ENCODE measurements at regions not wholly inside any gene's neighbourhood (a gene's known extent, or its start where the extent isn't known, plus 50 kb on each side); places are given as distances from the start of the nearest gene placed in this dataset.

GRCh38 chr3:22039161-22039560 lies 288.2 kb upstream of the ZNF385D start:
- Histone ChIP-seq H3K4ac (ENCODE audit: low read depth, low read length) (no peak overlapping the region), H4K8ac (ENCODE audit: low read depth, low read length) (no peak overlapping the region), H3K79me2 (ENCODE audit: control insufficient read depth, insufficient read depth, low read length, poor library complexity) (no peaks in the 10 kb centered on the region), H3K14ac (ENCODE audit: low read length) (no peak overlapping the region), H2BK120ac (ENCODE audit: insufficient read depth, low read length, poor library complexity) (no peak overlapping the region), H3K4me2 (ENCODE audit: low read length) (no peak overlapping the region), H4K12ac (ENCODE audit: low read depth, low read length) (no peak overlapping the region), H2AFZ (ENCODE audit: insufficient read depth, low read length, poor library complexity) (no peak overlapping the region), H3K9ac (ENCODE audit: low read length) (no peak overlapping the region), H3K27me3 (ENCODE audit: insufficient read depth, low read length) (no peaks in the 10 kb centered on the region), H3K9me3 (ENCODE audit: insufficient read depth, low read depth, low read length) (no peaks in the 10 kb centered on the region), H2BK5ac (ENCODE audit: low read depth, low read length, poor library complexity) (no peak overlapping the region), H3K4me1 (ENCODE audit: control insufficient read depth in 1 of 2, insufficient read depth in 2 of 2, low read length in 2 of 2) (no peaks in the 10 kb centered on the region), H3K79me1 (ENCODE audit: low read length) (no peaks in the 10 kb centered on the region), H3K36me3 (ENCODE audit: control insufficient read depth in 1 of 2, insufficient read depth in 2 of 2, low read length in 2 of 2) (no peaks in the 10 kb centered on the region), H3K27ac (ENCODE audit: low read depth, low read length) (no peak overlapping the region), H2BK12ac (ENCODE audit: low read length) (no peak overlapping the region), H3K4me3 (ENCODE audit: low read depth, low read length) (no peak overlapping the region), H3K23ac (ENCODE audit: low read length) (no peak overlapping the region), H4K91ac (ENCODE audit: low read depth, low read length) (no peak overlapping the region), H2AK5ac (ENCODE audit: low read length) (no peak overlapping the region), H3K18ac (ENCODE audit: low read length) (no peak overlapping the region)
- no peak for DNase-seq

- H4K8ac ChIP-seq (ENCODE audit: low read depth, low read length) = no peak overlapping the region
- no peaks in the 10 kb centered on the region for H3K79me1 ChIP-seq (ENCODE audit: low read length)
- no peak overlapping the region for H3K27ac ChIP-seq (ENCODE audit: low read depth, low read length)
- no peaks in the 10 kb centered on the region for H3K4me1 ChIP-seq (ENCODE audit: control insufficient read depth in 1 of 2, insufficient read depth in 2 of 2, low read length in 2 of 2)
- H3K4ac ChIP-seq (ENCODE audit: low read depth, low read length) = no peak overlapping the region
- no peak for DNase-seq
- H3K27me3 ChIP-seq (ENCODE audit: insufficient read depth, low read length) = no peaks in the 10 kb centered on the region
- H3K9ac ChIP-seq (ENCODE audit: low read length) = no peak overlapping the region
- no peak overlapping the region for H3K18ac ChIP-seq (ENCODE audit: low read length)
- no peak overlapping the region for H3K14ac ChIP-seq (ENCODE audit: low read length)
- H4K91ac ChIP-seq (ENCODE audit: low read depth, low read length) = no peak overlapping the region
- H3K9me3 ChIP-seq (ENCODE audit: insufficient read depth, low read depth, low read length) = no peaks in the 10 kb centered on the region
- WGBS (ENCODE audit: extremely low coverage, insufficient coverage, insufficient read length) = no CpG with 5 or more reads among the region's 1 CpG
- no peak overlapping the region for H2BK5ac ChIP-seq (ENCODE audit: low read depth, low read length, poor library complexity)
- no peak overlapping the region for H2AFZ ChIP-seq (ENCODE audit: insufficient read depth, low read length, poor library complexity)
- no peak overlapping the region for H4K12ac ChIP-seq (ENCODE audit: low read depth, low read length)
- H3K23ac ChIP-seq (ENCODE audit: low read length) = no peak overlapping the region
- H3K79me2 ChIP-seq (ENCODE audit: control insufficient read depth, insufficient read depth, low read length, poor library complexity) = no peaks in the 10 kb centered on the region
- no peak overlapping the region for H3K4me2 ChIP-seq (ENCODE audit: low read length)
- H2AK5ac ChIP-seq (ENCODE audit: low read length) = no peak overlapping the region
- no peak overlapping the region for H3K4me3 ChIP-seq (ENCODE audit: low read depth, low read length)
- no peak overlapping the region for H2BK120ac ChIP-seq (ENCODE audit: insufficient read depth, low read length, poor library complexity)
- no peaks in the 10 kb centered on the region for H3K36me3 ChIP-seq (ENCODE audit: control insufficient read depth in 1 of 2, insufficient read depth in 2 of 2, low read length in 2 of 2)
- H2BK12ac ChIP-seq (ENCODE audit: low read length) = no peak overlapping the region
Observed at GRCh38 chr3:22040150-22040549, 289.1 kb upstream of the ZNF385D start.

- Histone ChIP-seq H4K12ac (ENCODE audit: low read depth, low read length) (no peak overlapping the region), H3K14ac (ENCODE audit: low read length) (no peak overlapping the region), H2BK12ac (ENCODE audit: low read length) (no peak overlapping the region), H3K4me1 (ENCODE audit: control insufficient read depth in 1 of 2, insufficient read depth in 2 of 2, low read length in 2 of 2) (no peaks in the 10 kb centered on the region), H3K4me3 (ENCODE audit: low read depth, low read length) (no peak overlapping the region), H3K23ac (ENCODE audit: low read length) (no peak overlapping the region), H3K79me1 (ENCODE audit: low read length) (no peaks in the 10 kb centered on the region), H3K18ac (ENCODE audit: low read length) (no peak overlapping the region), H3K27me3 (ENCODE audit: insufficient read depth, low read length) (no peaks in the 10 kb centered on the region), H2AK5ac (ENCODE audit: low read length) (no peak overlapping the region), H4K8ac (ENCODE audit: low read depth, low read length) (no peak overlapping the region), H3K4ac (ENCODE audit: low read depth, low read length) (no peak overlapping the region), H3K9me3 (ENCODE audit: insufficient read depth, low read depth, low read length) (no peaks in the 10 kb centered on the region), H2BK5ac (ENCODE audit: low read depth, low read length, poor library complexity) (no peak overlapping the region), H4K91ac (ENCODE audit: low read depth, low read length) (no peak overlapping the region), H2AFZ (ENCODE audit: insufficient read depth, low read length, poor library complexity) (no peak overlapping the region), H2BK120ac (ENCODE audit: insufficient read depth, low read length, poor library complexity) (no peak overlapping the region), H3K79me2 (ENCODE audit: control insufficient read depth, insufficient read depth, low read length, poor library complexity) (no peaks in the 10 kb centered on the region), H3K36me3 (ENCODE audit: control insufficient read depth in 1 of 2, insufficient read depth in 2 of 2, low read length in 2 of 2) (no peaks in the 10 kb centered on the region), H3K4me2 (ENCODE audit: low read length) (no peak overlapping the region), H3K9ac (ENCODE audit: low read length) (no peak overlapping the region), H3K27ac (ENCODE audit: low read depth, low read length) (no peak overlapping the region)
- WGBS (ENCODE audit: extremely low coverage, insufficient coverage, insufficient read length) = no CpG with 5 or more reads among the region's 1 CpG
- no peak for DNase-seq
Observed at GRCh38 chr3:22045882-22046281, 294.9 kb upstream of the ZNF385D start.

- Histone ChIP-seq H3K18ac (ENCODE audit: low read length) (no peak overlapping the region), H2BK120ac (ENCODE audit: insufficient read depth, low read length, poor library complexity) (no peak overlapping the region), H2AFZ (ENCODE audit: insufficient read depth, low read length, poor library complexity) (no peak overlapping the region), H2BK5ac (ENCODE audit: low read depth, low read length, poor library complexity) (no peak overlapping the region), H3K36me3 (ENCODE audit: control insufficient read depth in 1 of 2, insufficient read depth in 2 of 2, low read length in 2 of 2) (no peaks in the 10 kb centered on the region), H3K4me1 (ENCODE audit: control insufficient read depth in 1 of 2, insufficient read depth in 2 of 2, low read length in 2 of 2) (no peaks in the 10 kb centered on the region), H3K9ac (ENCODE audit: low read length) (no peak overlapping the region), H3K79me1 (ENCODE audit: low read length) (no peaks in the 10 kb centered on the region), H3K23ac (ENCODE audit: low read length) (no peak overlapping the region), H4K8ac (ENCODE audit: low read depth, low read length) (no peak overlapping the region), H3K79me2 (ENCODE audit: control insufficient read depth, insufficient read depth, low read length, poor library complexity) (no peaks in the 10 kb centered on the region), H4K12ac (ENCODE audit: low read depth, low read length) (no peak overlapping the region), H3K4ac (ENCODE audit: low read depth, low read length) (no peak overlapping the region), H4K91ac (ENCODE audit: low read depth, low read length) (no peak overlapping the region), H3K27ac (ENCODE audit: low read depth, low read length) (no peak overlapping the region), H2BK12ac (ENCODE audit: low read length) (no peak overlapping the region), H3K4me3 (ENCODE audit: low read depth, low read length) (no peak overlapping the region), H2AK5ac (ENCODE audit: low read length) (no peak overlapping the region), H3K14ac (ENCODE audit: low read length) (no peak overlapping the region), H3K9me3 (ENCODE audit: insufficient read depth, low read depth, low read length) (no peaks in the 10 kb centered on the region), H3K4me2 (ENCODE audit: low read length) (no peak overlapping the region), H3K27me3 (ENCODE audit: insufficient read depth, low read length) (no peaks in the 10 kb centered on the region)
- no CpG with 5 or more reads among the region's 3 CpGs for WGBS (ENCODE audit: extremely low coverage, insufficient coverage, insufficient read length)
- no peak for DNase-seq
Observed at GRCh38 chr3:22063500-22063899, 312.5 kb upstream of the ZNF385D start.

- Histone ChIP-seq H3K9me3 (ENCODE audit: insufficient read depth, low read depth, low read length) (no peaks in the 10 kb centered on the region), H2BK12ac (ENCODE audit: low read length) (no peak overlapping the region), H3K4me1 (ENCODE audit: control insufficient read depth in 1 of 2, insufficient read depth in 2 of 2, low read length in 2 of 2) (no peaks in the 10 kb centered on the region), H3K4me2 (ENCODE audit: low read length) (no peak overlapping the region), H4K12ac (ENCODE audit: low read depth, low read length) (no peak overlapping the region), H2BK5ac (ENCODE audit: low read depth, low read length, poor library complexity) (no peak overlapping the region), H3K36me3 (ENCODE audit: control insufficient read depth in 1 of 2, insufficient read depth in 2 of 2, low read length in 2 of 2) (no peaks in the 10 kb centered on the region), H3K79me2 (ENCODE audit: control insufficient read depth, insufficient read depth, low read length, poor library complexity) (no peaks in the 10 kb centered on the region), H2AFZ (ENCODE audit: insufficient read depth, low read length, poor library complexity) (no peak overlapping the region), H3K23ac (ENCODE audit: low read length) (no peak overlapping the region), H3K18ac (ENCODE audit: low read length) (no peak overlapping the region), H2AK5ac (ENCODE audit: low read length) (no peak overlapping the region), H3K27me3 (ENCODE audit: insufficient read depth, low read length) (no peaks in the 10 kb centered on the region), H3K4me3 (ENCODE audit: low read depth, low read length) (no peak overlapping the region), H3K4ac (ENCODE audit: low read depth, low read length) (no peak overlapping the region), H4K91ac (ENCODE audit: low read depth, low read length) (no peak overlapping the region), H3K79me1 (ENCODE audit: low read length) (no peaks in the 10 kb centered on the region), H3K14ac (ENCODE audit: low read length) (no peak overlapping the region), H2BK120ac (ENCODE audit: insufficient read depth, low read length, poor library complexity) (no peak overlapping the region), H3K27ac (ENCODE audit: low read depth, low read length) (no peak overlapping the region), H3K9ac (ENCODE audit: low read length) (no peak overlapping the region), H4K8ac (ENCODE audit: low read depth, low read length) (no peak overlapping the region)
- no CpG with 5 or more reads among the region's 2 CpGs for WGBS (ENCODE audit: extremely low coverage, insufficient coverage, insufficient read length)
- DNase-seq = no peak
Observed at GRCh38 chr3:22068619-22069018, 317.6 kb upstream of the ZNF385D start.
